Thyroid gland (tissue), 4 donors: ENCODE measurements at regions not wholly inside any gene's neighbourhood (a gene's known extent, or its start where the extent isn't known, plus 50 kb on each side); places are given as distances from the start of the nearest gene placed in this dataset.

Source experiments
- CTCF ChIP-seq, 6 experiments: fragments of 200-600 bp in 3 of 6; fragments of 450-650 bp in 3 of 6; sonication (generic) in 3 of 6; IDR thresholded peaks; one replicate each; pipeline ENCODE4 v1.5.1; 2016 to 2019; ENCODE audit warnings: antibody characterized with exemption in 6 of 6, mild to moderate bottlenecking in 2 of 6, inconsistent platforms in 1 of 6, moderate library complexity in 1 of 6
- POLR2A ChIP-seq, 2 donors: fragments of 450-650 bp; IDR thresholded peaks; one replicate each; pipeline ENCODE4 v1.6.1; 2017; ENCODE audit warnings: antibody characterized with exemption in 2 of 2, mild to moderate bottlenecking in 2 of 2, moderate library complexity in 1 of 2

GRCh38 chr6:14271789-14272736 lies 154.5 kb downstream of the CD83 start:
- no peak for TF ChIP-seq CTCF (IDR thresholded peaks at IDR 0.05)
- no peak for TF ChIP-seq POLR2A (IDR thresholded peaks at IDR 0.05)
